Vagina (tissue), 2 donors: ENCODE measurements at regions not wholly inside any gene's neighbourhood (a gene's known extent, or its start where the extent isn't known, plus 50 kb on each side); places are given as distances from the start of the nearest gene placed in this dataset.

Source experiments
- POLR2A ChIP-seq, 2 donors: fragments of 450-650 bp; IDR thresholded peaks; one replicate each; pipeline ENCODE4 v1.6.1; 2017; ENCODE audit warnings: antibody characterized with exemption in 2 of 2, mild to moderate bottlenecking in 2 of 2, moderate library complexity in 2 of 2
- POLR2AphosphoS5 ChIP-seq, 2 donors: sonication (generic); formaldehyde crosslinking; IDR thresholded peaks; one replicate each; pipeline ENCODE4 v1.9.0; 2017; ENCODE audit warnings: antibody characterized with exemption in 2 of 2, mild to moderate bottlenecking in 2 of 2, low read depth in 1 of 2; ENCODE audit not compliant: insufficient read depth in 1 of 2
- TF ChIP-seq, protein P1 (sequence below), 3 experiments: fragments of 450-650 bp in 2 of 3; fragments of 200-600 bp in 1 of 3; sonication (generic) in 1 of 3; IDR thresholded peaks; one replicate each; pipeline ENCODE4 v1.5.1; 2017 to 2019; ENCODE audit warnings: antibody characterized with exemption in 3 of 3, mild to moderate bottlenecking in 2 of 3, moderate library complexity in 2 of 3

DNA sequence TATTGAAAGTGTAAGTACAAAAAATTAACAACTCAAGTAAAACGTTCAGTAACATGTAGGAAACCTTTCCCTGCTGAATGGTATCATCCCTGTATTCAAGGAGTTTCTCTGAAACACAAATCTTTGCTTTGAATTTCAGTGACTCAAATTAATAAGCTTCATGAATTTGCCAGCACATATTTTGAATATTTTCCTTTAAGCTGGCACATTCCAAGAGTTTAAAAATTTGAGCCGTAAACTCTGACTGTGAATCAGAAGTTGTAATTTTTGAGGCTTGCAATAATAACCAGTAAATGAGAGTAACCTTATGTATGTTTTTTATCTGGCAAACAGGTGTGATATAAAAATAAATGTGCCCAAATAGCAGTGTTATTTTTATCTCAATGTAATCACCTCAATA lies 1722.6 kb upstream of the PRR20A start:
- TF ChIP-seq POLR2A (IDR thresholded peaks at IDR 0.05) (no peak), POLR2AphosphoS5 (IDR thresholded peaks at IDR 0.05; ENCODE audit: insufficient read depth in 1 of 2, low read depth in 1 of 2) (no peak)
- TF ChIP-seq, protein P1, sequence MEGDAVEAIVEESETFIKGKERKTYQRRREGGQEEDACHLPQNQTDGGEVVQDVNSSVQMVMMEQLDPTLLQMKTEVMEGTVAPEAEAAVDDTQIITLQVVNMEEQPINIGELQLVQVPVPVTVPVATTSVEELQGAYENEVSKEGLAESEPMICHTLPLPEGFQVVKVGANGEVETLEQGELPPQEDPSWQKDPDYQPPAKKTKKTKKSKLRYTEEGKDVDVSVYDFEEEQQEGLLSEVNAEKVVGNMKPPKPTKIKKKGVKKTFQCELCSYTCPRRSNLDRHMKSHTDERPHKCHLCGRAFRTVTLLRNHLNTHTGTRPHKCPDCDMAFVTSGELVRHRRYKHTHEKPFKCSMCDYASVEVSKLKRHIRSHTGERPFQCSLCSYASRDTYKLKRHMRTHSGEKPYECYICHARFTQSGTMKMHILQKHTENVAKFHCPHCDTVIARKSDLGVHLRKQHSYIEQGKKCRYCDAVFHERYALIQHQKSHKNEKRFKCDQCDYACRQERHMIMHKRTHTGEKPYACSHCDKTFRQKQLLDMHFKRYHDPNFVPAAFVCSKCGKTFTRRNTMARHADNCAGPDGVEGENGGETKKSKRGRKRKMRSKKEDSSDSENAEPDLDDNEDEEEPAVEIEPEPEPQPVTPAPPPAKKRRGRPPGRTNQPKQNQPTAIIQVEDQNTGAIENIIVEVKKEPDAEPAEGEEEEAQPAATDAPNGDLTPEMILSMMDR (IDR thresholded peaks at IDR 0.05) = no peak
